Osteocyte (in vitro differentiated cells): ENCODE measurements at regions not wholly inside any gene's neighbourhood (a gene's known extent, or its start where the extent isn't known, plus 50 kb on each side); places are given as distances from the start of the nearest gene placed in this dataset.

Experiments
- DNase-seq: peaks from one replicate; pipeline ENCODE4 v3.0.0; 2021; ENCODE audit warnings: mixed read lengths; ENCODE audit not compliant: unreplicated experiment; ENCODE audit errors: extremely low spot score
- H3K27ac Mint-ChIP-seq: one replicate; pipeline ENCODE4 v1.8.0; 2021; ENCODE audit warnings: mild to moderate bottlenecking, mixed read lengths; ENCODE audit not compliant: unreplicated experiment
- H3K27me3 Mint-ChIP-seq: one replicate; pipeline ENCODE4 v1.8.0; 2021; ENCODE audit warnings: mixed read lengths; ENCODE audit not compliant: unreplicated experiment
- H3K36me3 Mint-ChIP-seq: one replicate; pipeline ENCODE4 v1.8.0; 2021; ENCODE audit warnings: mixed read lengths; ENCODE audit not compliant: unreplicated experiment
- H3K4me1 Mint-ChIP-seq: one replicate; pipeline ENCODE4 v1.8.0; 2021; ENCODE audit warnings: mixed read lengths; ENCODE audit not compliant: unreplicated experiment
- H3K4me3 Mint-ChIP-seq: one replicate; pipeline ENCODE4 v1.8.0; 2021; ENCODE audit warnings: mild to moderate bottlenecking, moderate library complexity, mixed read lengths; ENCODE audit not compliant: unreplicated experiment
- H3K9me3 Mint-ChIP-seq: one replicate; pipeline ENCODE4 v1.8.0; 2021; ENCODE audit warnings: mixed read lengths; ENCODE audit not compliant: unreplicated experiment
- TF ChIP-seq, protein P1 (sequence below): fragments of 200-600 bp; sonication (generic); IDR thresholded peaks from 2 replicates; pipeline ENCODE4 v1.5.0; 2021; ENCODE audit warnings: antibody characterized with exemption, mild to moderate bottlenecking, moderate library complexity

DNA sequence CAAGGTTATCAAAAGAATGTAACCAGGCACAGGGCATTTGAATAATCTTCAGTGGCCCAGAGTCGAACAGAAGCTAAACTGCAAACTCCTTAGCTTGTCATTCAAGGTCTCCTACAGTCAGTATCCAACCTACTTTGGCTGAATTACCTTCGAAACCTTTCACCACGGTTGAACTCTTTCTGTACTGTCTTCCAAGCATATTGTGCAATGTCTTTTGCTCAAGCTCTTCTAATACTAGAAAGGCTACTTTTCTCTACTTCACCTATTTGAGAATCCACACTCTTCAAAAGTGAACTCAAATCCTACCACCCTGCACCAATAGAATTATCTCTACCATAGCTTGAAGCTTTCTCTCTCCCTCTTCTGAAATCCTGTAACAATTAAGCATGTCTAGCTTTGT lies 142.9 kb downstream of the NR4A2 start:
- TF ChIP-seq, protein P1, sequence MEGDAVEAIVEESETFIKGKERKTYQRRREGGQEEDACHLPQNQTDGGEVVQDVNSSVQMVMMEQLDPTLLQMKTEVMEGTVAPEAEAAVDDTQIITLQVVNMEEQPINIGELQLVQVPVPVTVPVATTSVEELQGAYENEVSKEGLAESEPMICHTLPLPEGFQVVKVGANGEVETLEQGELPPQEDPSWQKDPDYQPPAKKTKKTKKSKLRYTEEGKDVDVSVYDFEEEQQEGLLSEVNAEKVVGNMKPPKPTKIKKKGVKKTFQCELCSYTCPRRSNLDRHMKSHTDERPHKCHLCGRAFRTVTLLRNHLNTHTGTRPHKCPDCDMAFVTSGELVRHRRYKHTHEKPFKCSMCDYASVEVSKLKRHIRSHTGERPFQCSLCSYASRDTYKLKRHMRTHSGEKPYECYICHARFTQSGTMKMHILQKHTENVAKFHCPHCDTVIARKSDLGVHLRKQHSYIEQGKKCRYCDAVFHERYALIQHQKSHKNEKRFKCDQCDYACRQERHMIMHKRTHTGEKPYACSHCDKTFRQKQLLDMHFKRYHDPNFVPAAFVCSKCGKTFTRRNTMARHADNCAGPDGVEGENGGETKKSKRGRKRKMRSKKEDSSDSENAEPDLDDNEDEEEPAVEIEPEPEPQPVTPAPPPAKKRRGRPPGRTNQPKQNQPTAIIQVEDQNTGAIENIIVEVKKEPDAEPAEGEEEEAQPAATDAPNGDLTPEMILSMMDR, result no peak
- H3K9me3 Mint-ChIP-seq, result no peaks in the 10 kb centered on the region
- H3K4me3 Mint-ChIP-seq, result no peak overlapping the region
- H3K36me3 Mint-ChIP-seq, result no peaks in the 10 kb centered on the region
- H3K27me3 Mint-ChIP-seq, result no peaks in the 10 kb centered on the region
- no peak for DNase-seq
- no peaks in the 10 kb centered on the region for H3K4me1 Mint-ChIP-seq
- H3K27ac Mint-ChIP-seq, result no peak overlapping the region

DNA sequence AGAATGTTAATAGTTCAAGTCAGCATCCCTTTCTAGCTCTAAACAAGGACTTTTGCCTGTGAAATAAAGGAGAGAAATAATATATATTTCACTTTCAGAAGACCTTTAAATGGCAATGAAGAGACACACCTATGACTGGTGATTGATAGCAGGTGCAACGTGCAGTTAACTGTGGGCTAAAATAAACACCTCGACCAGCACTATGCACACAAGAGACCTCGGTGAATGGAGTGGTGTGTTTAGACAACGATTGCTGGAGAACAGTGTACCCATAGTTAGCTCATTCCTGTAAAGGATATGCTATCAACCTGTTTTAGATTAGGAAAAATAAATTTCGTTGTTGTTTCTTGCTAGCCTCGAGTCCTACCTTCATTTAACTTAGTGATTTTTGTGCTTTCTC lies 143.4 kb downstream of the NR4A2 start:
- Mint-ChIP-seq H3K36me3 (no peaks in the 10 kb centered on the region), H3K4me3 (no peak overlapping the region), H3K4me1 (no peaks in the 10 kb centered on the region), H3K27ac (no peak overlapping the region), H3K27me3 (no peaks in the 10 kb centered on the region), H3K9me3 (no peaks in the 10 kb centered on the region)
- TF ChIP-seq, protein P1, result no peak
- no peak for DNase-seq

DNA sequence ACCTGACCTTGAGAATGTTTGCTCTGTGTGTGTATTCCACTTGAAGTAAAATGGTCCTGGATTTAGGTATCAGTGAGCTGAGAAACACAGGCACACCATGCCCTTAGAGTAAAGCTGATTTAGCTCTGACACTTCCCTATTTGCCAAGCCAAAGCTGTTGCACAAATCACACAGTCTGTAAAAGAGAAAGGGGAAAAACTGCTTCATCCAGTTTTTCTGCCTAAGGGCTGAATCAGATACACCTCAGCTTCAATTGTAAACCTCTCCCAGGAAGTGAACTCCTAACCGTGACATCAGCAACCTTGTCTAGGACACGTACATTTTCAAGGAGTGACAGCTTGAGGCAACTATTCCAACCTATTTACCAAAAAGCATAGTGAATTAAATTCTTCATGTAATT lies 150.4 kb downstream of the NR4A2 start:
- Mint-ChIP-seq H3K27ac (no peak overlapping the region), H3K9me3 (no peaks in the 10 kb centered on the region), H3K27me3 (peaks cover 9% of the 10 kb centered on the region), H3K36me3 (no peaks in the 10 kb centered on the region), H3K4me3 (no peak overlapping the region), H3K4me1 (no peaks in the 10 kb centered on the region)
- TF ChIP-seq, protein P1, result no peak
- no peak for DNase-seq

DNA sequence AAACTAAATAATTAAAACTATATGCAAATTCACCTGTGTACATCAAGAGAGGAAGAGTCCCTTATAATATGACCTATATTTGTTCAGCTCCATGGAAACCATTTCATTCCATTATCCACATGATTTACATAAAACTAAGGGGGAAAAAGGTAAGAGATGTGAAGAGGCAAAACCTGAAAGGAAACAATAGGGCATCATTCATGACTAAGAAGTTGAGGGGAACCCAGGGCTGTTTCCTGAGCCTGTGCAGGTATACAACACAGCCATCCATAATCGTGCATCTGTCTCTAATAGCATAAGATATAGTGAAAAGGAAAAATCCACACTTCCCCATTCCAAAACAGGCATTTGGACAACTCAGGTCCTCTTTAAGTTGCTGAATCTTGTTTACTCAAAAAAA lies 151.3 kb downstream of the NR4A2 start:
- no peak overlapping the region for H3K27ac Mint-ChIP-seq
- H3K9me3 Mint-ChIP-seq, result no peaks in the 10 kb centered on the region
- H3K4me1 Mint-ChIP-seq, result no peaks in the 10 kb centered on the region
- DNase-seq, result no peak
- H3K27me3 Mint-ChIP-seq, result peaks cover 9% of the 10 kb centered on the region
- H3K4me3 Mint-ChIP-seq, result no peak overlapping the region
- TF ChIP-seq, protein P1, result no peak
- no peaks in the 10 kb centered on the region for H3K36me3 Mint-ChIP-seq

DNA sequence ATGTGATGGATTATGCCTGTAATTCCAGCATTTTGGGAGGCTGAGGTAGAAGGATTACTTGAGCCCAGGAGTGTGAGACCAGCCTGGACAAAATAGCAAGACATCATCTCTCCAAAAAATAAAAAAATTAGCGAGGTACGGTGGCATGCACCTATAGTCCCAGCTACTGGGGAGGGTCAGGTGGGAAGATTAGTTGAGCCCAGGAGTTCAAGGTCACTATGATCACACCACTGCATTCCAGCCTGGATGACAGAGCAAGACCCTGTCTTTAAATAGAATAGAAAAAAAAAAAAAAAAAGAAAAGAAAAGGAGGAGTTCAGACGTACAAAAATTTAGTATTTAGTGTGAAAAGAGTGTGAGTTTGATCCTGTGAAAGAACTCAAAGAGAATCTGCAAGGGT lies 154.9 kb downstream of the NR4A2 start:
- TF ChIP-seq, protein P1, result no peak
- no peaks in the 10 kb centered on the region for H3K4me1 Mint-ChIP-seq
- DNase-seq, result no peak
- no peaks in the 10 kb centered on the region for H3K36me3 Mint-ChIP-seq
- H3K4me3 Mint-ChIP-seq, result no peak overlapping the region
- no peak overlapping the region for H3K27ac Mint-ChIP-seq
- peaks cover 4% of the 10 kb centered on the region for H3K27me3 Mint-ChIP-seq
- no peaks in the 10 kb centered on the region for H3K9me3 Mint-ChIP-seq
